Aorta (tissue), 5 donors: ENCODE measurements at regions not wholly inside any gene's neighbourhood (a gene's known extent, or its start where the extent isn't known, plus 50 kb on each side); places are given as distances from the start of the nearest gene placed in this dataset.

Experiments
- ATAC-seq: fragments of 200-7000 bp; cut with Tn5 transposase; one replicate; pipeline ENCODE4 v1.9.1; 2022; ENCODE audit warnings: moderate library complexity; ENCODE audit not compliant: low FRiP score
- DNase-seq, 2 donors: peaks; one replicate each; pipeline ENCODE4 v3.0.0-alpha.2; 2020
- H3K27ac ChIP-seq, 2 donors: one replicate each; pipeline ENCODE4 v1.5.1; 2013; ENCODE audit warnings: low read length in 2 of 2, mild to moderate bottlenecking in 2 of 2, moderate library complexity in 2 of 2, control low read depth in 1 of 2, inconsistent platforms in 1 of 2, low read depth in 1 of 2
- H3K27me3 ChIP-seq, 2 donors: one replicate each; pipeline ENCODE4 v1.6.1; 2013; ENCODE audit warnings: control low read depth in 1 of 2, low read length in 1 of 2, mild to moderate bottlenecking in 1 of 2, moderate library complexity in 1 of 2; ENCODE audit not compliant: insufficient read depth in 2 of 2, control insufficient read depth in 1 of 2
- H3K36me3 ChIP-seq, 2 donors: one replicate each; pipeline ENCODE4 v1.6.1; 2013; ENCODE audit warnings: control low read depth in 1 of 2, low read length in 1 of 2, mild to moderate bottlenecking in 1 of 2; ENCODE audit not compliant: insufficient read depth in 2 of 2, control insufficient read depth in 1 of 2
- H3K4me1 ChIP-seq, 2 donors: one replicate each; pipeline ENCODE4 v1.6.1; 2013; ENCODE audit warnings: low read length in 2 of 2, control low read depth in 1 of 2, mild to moderate bottlenecking in 1 of 2, moderate library complexity in 1 of 2; ENCODE audit not compliant: insufficient read depth in 2 of 2, control insufficient read depth in 1 of 2
- H3K4me3 ChIP-seq, 2 donors: one replicate each; pipeline ENCODE4 v1.5.1; 2013; ENCODE audit warnings: low read length in 2 of 2, control low read depth in 1 of 2, mild to moderate bottlenecking in 1 of 2
- H3K9me3 ChIP-seq: one replicate; pipeline ENCODE4 v1.6.1; 2013; ENCODE audit warnings: mild to moderate bottlenecking, low read length; ENCODE audit not compliant: control insufficient read depth
- WGBS, 2 donors: extraction: QIAGEN DNeasy Blood & Tissue Kit; methylation state at CpG; one replicate each; pipeline ENCODE4 v1.1.7; 2013; 5-methylcytosine and 5-hydroxymethylcytosine counted together
- intact Hi-C, 2 donors: fragments of 100-400 bp; cut with DNase I; formaldehyde crosslinking; loops; one replicate each; pipeline versions ENCODE4 v1.14.2 to v1.15.0; 2022
- donor health status: healthy with polysubstance abuse.
- donor health status: Bipolar disorder and iron deficiency.
- donor health status: DM: no; HTN: no; CAD: no.
- donor health status: DM: no; HTN: no; CAD: no.
- donor health status: DM: yes; HTN: yes; CAD: no.

DNA sequence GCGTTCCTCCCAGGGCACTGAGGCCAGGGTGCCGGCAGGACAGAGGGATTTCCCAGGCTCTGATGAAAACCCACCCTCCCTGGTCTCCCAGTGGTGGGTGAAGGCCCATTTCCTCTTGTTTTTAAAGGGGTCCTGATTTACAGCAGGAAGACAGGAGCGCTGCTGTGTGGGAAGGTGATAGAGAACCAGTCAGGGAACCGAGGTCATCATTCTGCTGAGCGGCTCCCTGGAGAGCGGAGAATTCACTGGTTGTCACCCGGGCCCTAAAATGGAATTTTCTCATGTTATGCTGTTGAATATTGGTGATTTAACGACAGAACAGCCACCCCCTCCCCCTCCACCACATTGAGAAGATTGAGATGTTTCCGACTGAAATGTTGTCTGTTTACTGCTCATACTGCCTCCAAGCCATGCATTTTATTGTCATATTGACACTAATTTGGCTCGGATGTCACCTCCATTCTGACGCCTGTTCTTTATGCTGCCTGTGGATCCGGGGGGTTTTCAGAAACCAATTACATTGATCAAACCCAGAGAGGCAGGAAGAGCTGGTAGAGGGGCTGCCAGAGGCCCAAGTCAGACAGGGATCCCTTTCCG lies 225.2 kb downstream of the GLI2 start:
- 87 to 88% methylated on average over 13 of the region's 13 CpGs for WGBS, 2 donors

DNA sequence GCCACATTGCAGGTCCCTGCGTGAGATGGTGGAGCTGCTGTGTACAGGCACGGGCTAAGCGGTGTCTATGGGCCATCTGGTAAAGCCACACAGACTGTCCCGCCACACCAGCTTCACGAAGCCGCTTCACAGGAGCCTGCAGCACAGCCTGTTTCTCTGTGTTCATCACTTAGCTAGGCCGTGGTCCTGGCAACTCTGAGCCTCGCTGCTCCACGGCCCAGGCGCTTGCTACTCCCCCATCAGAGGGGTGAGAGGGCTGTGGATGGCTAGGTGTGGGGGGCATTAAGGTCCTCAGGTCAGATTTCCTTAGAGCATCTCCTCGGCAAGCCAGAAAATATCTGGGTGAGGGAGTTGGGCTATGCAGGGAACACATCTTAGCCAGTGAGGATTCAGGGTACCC lies 225.7 kb downstream of the GLI2 start:
- Histone ChIP-seq H3K27ac (no peak overlapping the region), H3K36me3 (no peaks in the 10 kb centered on the region), H3K9me3 (no peaks in the 10 kb centered on the region), H3K4me1 (no peaks in the 10 kb centered on the region), H3K4me3 (no peak overlapping the region), H3K27me3 (no peaks in the 10 kb centered on the region)
- DNase-seq (no peak), ATAC-seq (no peak)
- 76% methylated on average over 11 of the region's 11 CpGs for WGBS, 2 donors
- intact Hi-C loops: loop anchor here in 1 of 2 donors (10.0 kb wide), 1 partner anchor 93 kb away; no protein-coding TSS in a partner anchor

More for the DNA sequence above, 225.2 kb downstream of the GLI2 start:
- H3K27me3 ChIP-seq: no peaks in the 10 kb centered on the region
- H3K4me3 ChIP-seq: no peak overlapping the region
- H3K4me1 ChIP-seq: no peaks in the 10 kb centered on the region
- no peak overlapping the region for H3K27ac ChIP-seq
- no peaks in the 10 kb centered on the region for H3K36me3 ChIP-seq
- H3K9me3 ChIP-seq: no peaks in the 10 kb centered on the region
- DNase-seq (no peak), ATAC-seq (no peak)
- intact Hi-C loops: loop anchor here in 1 of 2 donors (10.0 kb wide), 1 partner anchor 94 kb away; no protein-coding TSS in a partner anchor

DNA sequence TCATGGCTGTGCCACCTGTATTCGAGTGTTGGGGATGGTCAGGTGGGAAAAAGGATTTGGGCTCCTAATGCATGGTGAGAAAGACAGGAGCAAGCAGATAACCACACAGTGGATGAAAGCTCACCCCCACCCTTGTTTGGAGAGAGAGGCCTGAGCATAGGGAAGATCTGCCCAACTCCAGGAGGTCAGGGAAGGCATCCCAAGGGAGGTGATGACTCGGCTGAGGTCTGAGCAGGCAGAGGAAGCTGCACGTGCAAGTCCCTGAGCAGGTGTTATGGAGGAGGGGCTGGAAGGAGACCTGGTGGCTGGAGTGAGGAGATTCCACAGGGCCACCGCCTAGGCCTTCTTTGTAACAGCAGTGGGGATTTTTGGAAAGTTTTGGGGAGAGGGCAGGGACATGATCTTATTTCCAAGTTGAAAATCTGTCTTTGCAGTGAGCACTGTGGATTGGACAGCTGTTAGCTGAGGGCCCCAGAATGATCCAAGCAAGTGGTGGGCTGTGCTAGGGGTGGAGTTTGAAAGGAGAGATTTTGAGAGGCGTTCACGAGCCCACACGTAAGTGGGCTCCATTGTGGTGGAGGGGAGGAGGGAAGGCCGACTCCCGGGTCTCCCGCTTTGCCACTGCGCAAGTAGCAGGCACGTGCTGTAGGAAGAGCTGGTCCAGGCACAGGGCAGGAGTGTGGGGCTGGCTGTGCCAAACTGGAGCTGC lies 228.5 kb downstream of the GLI2 start:
- no peak overlapping the region for H3K27ac ChIP-seq
- no peaks in the 10 kb centered on the region for H3K27me3 ChIP-seq
- no peak for DNase-seq
- no peaks in the 10 kb centered on the region for H3K36me3 ChIP-seq
- WGBS, 2 donors: 84 to 87% methylated on average over 12 of the region's 12 CpGs
- intact Hi-C loops: loop anchor here in 1 of 2 donors (10.0 kb wide), 1 partner anchor 91 kb away; no protein-coding TSS in a partner anchor
- no peaks in the 10 kb centered on the region for H3K4me1 ChIP-seq
- H3K9me3 ChIP-seq: no peaks in the 10 kb centered on the region
- ATAC-seq: no peak
- H3K4me3 ChIP-seq: no peak overlapping the region

DNA sequence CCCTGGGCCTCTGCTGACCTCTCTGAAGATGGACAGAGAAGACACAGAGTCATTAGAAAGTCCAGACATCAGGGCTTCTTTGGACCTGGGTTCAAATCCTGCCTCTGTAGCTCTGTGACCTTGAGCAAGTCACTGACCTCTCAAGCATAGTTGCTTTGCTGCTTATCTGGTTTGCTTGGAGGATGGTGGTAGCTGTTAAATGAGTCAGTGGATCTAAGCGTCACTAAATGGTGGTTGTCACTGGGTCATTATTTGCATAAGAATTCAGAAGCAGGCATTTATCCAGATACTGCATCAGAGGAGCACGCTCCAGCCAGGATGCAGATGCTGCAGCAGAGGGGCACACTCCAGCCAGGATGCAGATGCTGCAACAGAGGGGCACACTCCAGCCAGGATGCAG lies 229.2 kb downstream of the GLI2 start:
- ATAC-seq (no peak), DNase-seq (no peak)
- H3K27ac ChIP-seq: no peak overlapping the region
- H3K27me3 ChIP-seq: no peaks in the 10 kb centered on the region
- H3K36me3 ChIP-seq: no peaks in the 10 kb centered on the region
- H3K4me3 ChIP-seq: no peak overlapping the region
- no peaks in the 10 kb centered on the region for H3K4me1 ChIP-seq
- WGBS, 2 donors: 76 to 79% methylated on average over 2 of the region's 2 CpGs
- intact Hi-C loops: loop anchor here in 1 of 2 donors (10.0 kb wide), 1 partner anchor 90 kb away; no protein-coding TSS in a partner anchor
- no peaks in the 10 kb centered on the region for H3K9me3 ChIP-seq

DNA sequence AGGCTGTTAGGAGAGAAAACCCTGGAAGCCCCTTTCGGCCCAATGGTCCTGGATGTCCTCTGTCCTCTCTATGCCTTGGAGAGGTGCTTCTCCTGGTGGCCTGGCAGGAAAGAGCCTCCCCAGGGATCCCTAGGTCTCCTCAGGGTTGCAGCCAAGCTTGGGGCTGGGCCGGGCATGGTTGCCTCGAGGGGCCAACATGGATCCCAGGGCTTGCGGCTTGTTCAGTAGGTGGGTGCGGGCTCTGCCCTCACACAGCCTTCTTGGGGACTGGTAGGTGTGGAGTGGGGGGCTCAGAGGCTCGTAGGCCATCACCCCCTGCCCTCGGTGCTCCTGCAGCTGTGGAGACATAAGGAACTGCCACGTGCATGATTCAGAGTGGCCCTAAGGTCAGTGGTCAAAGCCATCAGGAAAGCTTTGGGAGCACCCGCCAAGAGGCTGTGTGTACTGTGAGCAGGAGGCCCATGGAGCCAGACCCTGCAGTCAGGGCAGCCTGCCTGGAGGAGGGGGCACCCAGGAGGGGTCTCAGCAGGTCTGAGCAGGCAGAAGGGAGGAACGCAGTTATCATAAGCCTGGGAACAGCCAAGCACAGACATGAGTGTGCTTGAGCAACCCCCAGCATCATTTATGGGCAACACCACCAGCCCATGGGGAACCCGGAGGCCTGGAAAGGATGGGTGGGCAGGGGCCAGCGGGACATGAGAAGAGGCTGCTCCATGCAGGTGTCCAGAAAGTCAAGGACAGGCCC lies 231.0 kb downstream of the GLI2 start:
- ATAC-seq (no peak), DNase-seq (no peak)
- WGBS, 2 donors: 95 to 97% methylated on average over 12 of the region's 12 CpGs

DNA sequence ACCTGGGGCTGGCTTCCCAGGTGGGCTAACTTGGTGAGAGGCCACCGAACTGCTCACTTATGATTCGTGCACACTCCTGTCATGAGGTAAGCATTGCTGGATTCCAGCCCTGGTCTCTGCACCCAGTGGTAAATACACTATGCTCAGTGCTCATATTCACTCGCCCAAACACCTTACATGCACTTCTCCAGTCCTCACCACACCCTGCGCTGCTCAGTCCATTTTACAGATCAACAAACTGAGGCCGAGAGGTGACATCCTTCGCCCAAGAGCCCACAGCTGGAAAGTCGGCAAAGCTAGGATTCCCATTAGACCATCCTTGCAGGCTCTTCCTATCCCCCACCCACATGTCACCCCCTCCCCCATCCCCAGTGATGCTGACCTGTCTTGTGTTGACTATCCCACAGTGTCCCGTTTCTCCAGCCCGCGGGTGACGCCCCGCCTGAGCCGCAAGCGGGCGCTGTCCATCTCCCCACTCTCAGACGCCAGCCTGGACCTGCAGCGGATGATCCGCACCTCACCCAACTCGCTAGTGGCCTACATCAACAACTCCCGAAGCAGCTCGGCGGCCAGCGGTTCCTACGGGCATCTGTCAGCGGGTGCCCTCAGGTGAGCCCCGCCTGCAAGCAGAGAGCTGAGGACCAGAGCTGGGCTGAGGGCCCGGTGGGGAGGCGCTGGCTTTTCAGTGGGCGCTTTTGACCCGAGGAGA lies 232.8 kb downstream of the GLI2 start:
- H3K9me3 ChIP-seq: no peaks in the 10 kb centered on the region
- 93% methylated on average over 29 to 30 of the region's 30 CpGs for WGBS, 2 donors
- H3K4me1 ChIP-seq: no peaks in the 10 kb centered on the region
- ATAC-seq: no peak
- H3K4me3 ChIP-seq: no peak overlapping the region
- H3K27ac ChIP-seq: no peak overlapping the region
- intact Hi-C loops: loop anchor here in 1 of 2 donors (10.0 kb wide), 1 partner anchor 86 kb away; no protein-coding TSS in a partner anchor
- DNase-seq: no peak
- H3K36me3 ChIP-seq: no peaks in the 10 kb centered on the region
- no peaks in the 10 kb centered on the region for H3K27me3 ChIP-seq

More for the DNA sequence above, 231.0 kb downstream of the GLI2 start:
- H3K4me1 ChIP-seq: no peaks in the 10 kb centered on the region
- no peaks in the 10 kb centered on the region for H3K27me3 ChIP-seq
- no peaks in the 10 kb centered on the region for H3K9me3 ChIP-seq
- H3K36me3 ChIP-seq: no peaks in the 10 kb centered on the region
- intact Hi-C loops: loop anchor here in 1 of 2 donors (10.0 kb wide), 1 partner anchor 88 kb away; no protein-coding TSS in a partner anchor
- no peak overlapping the region for H3K27ac ChIP-seq
- H3K4me3 ChIP-seq: no peak overlapping the region

DNA sequence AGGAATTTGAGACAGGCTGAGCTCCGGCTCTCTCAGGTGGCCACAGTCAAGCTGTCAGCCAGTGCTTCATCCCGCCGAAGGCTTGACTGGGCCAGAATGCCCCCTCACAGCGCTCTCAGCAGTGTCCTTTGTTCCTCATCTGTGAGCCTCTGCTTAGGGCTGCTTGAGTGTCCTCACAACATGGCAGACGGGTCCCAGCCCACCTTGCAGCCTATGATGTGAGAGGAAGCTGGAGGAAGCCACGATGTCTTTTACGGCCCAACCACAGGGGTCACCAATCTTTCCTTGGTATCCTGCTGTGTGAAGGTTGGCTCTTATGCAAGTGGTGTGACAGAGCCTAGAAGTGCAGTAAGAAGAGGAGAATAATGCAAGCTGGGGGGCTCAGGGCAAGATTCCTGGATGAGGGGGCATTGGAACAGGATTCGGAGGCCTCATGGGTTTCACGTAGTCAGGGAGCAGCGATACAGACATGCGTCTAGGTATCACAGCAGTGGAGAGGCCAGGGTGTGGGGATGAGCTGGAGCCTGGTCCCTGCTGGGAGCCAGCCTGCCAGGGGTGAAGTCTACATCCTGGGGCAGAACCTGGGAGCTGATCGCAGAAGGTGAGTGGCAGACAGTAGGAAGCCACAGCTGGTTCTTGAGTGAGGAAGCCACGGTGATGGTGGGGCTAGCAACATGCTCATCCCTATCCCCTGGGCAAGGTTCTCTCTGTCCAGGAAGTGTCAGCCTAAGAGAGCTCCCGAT lies 234.1 kb downstream of the GLI2 start:
- Histone ChIP-seq H3K4me3 (no peak overlapping the region), H3K27ac (no peak overlapping the region), H3K9me3 (no peaks in the 10 kb centered on the region), H3K36me3 (no peaks in the 10 kb centered on the region), H3K4me1 (no peaks in the 10 kb centered on the region), H3K27me3 (no peaks in the 10 kb centered on the region)
- DNase-seq: no peak
- intact Hi-C loops: loop anchor here in 1 of 2 donors (10.0 kb wide), 1 partner anchor 85 kb away; no protein-coding TSS in a partner anchor
- ATAC-seq: no peak
- 87% methylated on average over 14 of the region's 14 CpGs for WGBS, 2 donors

DNA sequence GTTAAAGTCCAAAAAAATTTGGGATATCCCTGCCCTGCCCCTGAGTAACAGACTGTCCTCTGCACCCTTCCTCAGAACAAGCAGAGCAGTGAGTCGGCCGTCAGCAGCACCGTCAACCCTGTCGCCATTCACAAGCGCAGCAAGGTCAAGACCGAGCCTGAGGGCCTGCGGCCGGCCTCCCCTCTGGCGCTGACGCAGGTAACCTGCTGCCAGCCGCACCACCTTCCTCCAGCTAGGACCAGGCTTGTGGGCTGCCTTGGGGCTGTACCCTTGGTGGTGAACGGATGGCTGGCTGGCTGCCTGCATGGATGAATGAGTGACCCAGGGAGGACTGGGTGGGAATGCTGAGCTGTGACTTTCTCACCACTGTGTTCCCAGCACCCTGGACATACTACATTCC lies 236.2 kb downstream of the GLI2 start:
- H3K36me3 ChIP-seq: no peaks in the 10 kb centered on the region
- no peaks in the 10 kb centered on the region for H3K4me1 ChIP-seq
- WGBS, 2 donors: 95 to 96% methylated on average over 12 of the region's 12 CpGs
- H3K4me3 ChIP-seq: no peak overlapping the region
- intact Hi-C loops: no loop called here
- H3K27ac ChIP-seq: no peak overlapping the region
- no peak for ATAC-seq
- no peaks in the 10 kb centered on the region for H3K9me3 ChIP-seq
- H3K27me3 ChIP-seq: no peaks in the 10 kb centered on the region
- DNase-seq: no peak
